Thyroid gland (tissue), 4 donors: ENCODE measurements at regions not wholly inside any gene's neighbourhood (a gene's known extent, or its start where the extent isn't known, plus 50 kb on each side); places are given as distances from the start of the nearest gene placed in this dataset.

Experiments
- POLR2A ChIP-seq, 2 donors: fragments of 450-650 bp; IDR thresholded peaks; one replicate each; pipeline ENCODE4 v1.6.1; 2017; ENCODE audit warnings: antibody characterized with exemption in 2 of 2, mild to moderate bottlenecking in 2 of 2, moderate library complexity in 1 of 2
- TF ChIP-seq, protein P1 (sequence below), 6 experiments: fragments of 200-600 bp in 3 of 6; fragments of 450-650 bp in 3 of 6; sonication (generic) in 3 of 6; IDR thresholded peaks; one replicate each; pipeline ENCODE4 v1.5.1; 2016 to 2019; ENCODE audit warnings: antibody characterized with exemption in 6 of 6, mild to moderate bottlenecking in 2 of 6, inconsistent platforms in 1 of 6, moderate library complexity in 1 of 6

DNA sequence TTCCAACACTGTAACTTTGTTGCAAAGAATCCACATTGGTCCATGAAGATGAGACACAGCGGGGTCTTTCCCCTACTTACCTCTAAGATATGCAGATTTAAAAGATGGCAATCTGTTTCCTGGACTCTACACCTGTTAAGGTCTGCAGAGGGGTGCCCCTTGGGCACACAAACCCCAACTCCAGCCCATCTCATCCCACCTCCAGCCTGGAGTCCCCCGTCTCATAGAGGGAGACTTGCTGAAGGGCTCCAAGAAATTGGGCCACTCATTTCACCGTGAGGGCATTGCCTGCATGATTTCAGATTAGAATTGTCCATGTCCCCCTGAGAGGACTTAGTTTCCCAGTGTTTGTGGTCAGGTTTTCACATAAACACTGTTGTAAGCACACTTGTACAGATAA lies 365.7 kb downstream of the IRX2 start:
- TF ChIP-seq, protein P1, sequence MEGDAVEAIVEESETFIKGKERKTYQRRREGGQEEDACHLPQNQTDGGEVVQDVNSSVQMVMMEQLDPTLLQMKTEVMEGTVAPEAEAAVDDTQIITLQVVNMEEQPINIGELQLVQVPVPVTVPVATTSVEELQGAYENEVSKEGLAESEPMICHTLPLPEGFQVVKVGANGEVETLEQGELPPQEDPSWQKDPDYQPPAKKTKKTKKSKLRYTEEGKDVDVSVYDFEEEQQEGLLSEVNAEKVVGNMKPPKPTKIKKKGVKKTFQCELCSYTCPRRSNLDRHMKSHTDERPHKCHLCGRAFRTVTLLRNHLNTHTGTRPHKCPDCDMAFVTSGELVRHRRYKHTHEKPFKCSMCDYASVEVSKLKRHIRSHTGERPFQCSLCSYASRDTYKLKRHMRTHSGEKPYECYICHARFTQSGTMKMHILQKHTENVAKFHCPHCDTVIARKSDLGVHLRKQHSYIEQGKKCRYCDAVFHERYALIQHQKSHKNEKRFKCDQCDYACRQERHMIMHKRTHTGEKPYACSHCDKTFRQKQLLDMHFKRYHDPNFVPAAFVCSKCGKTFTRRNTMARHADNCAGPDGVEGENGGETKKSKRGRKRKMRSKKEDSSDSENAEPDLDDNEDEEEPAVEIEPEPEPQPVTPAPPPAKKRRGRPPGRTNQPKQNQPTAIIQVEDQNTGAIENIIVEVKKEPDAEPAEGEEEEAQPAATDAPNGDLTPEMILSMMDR (IDR thresholded peaks at IDR 0.05), result no peak
- TF ChIP-seq POLR2A (IDR thresholded peaks at IDR 0.05), result no peak
